IMR-90 (cell line): ENCODE measurements at regions not wholly inside any gene's neighbourhood (a gene's known extent, or its start where the extent isn't known, plus 50 kb on each side); places are given as distances from the start of the nearest gene placed in this dataset.

Source experiments
- ATAC-seq: fragments of 200-7000 bp; cut with Tn5 transposase; 2 replicates; pipeline ENCODE4 v1.9.1; 2020; ENCODE audit warnings: low read depth, mild to moderate bottlenecking, moderate library complexity
- BruUV-seq: library from RNA; stranded (reverse); fragments of 400-500 nt; replicated peaks from 2 replicates; lab custom pipeline; 2021; lab: Mats Ljungman, UMichigan
- CTCF ChIA-PET: fragments of 300-600 bp; formaldehyde crosslinking; extraction: SDS; loops from one replicate; lab custom pipeline; 2021; ENCODE audit warnings: antibody characterized with exemption; lab: Yijun Ruan, JAX
- POLR2A ChIA-PET: fragments of 300-600 bp; sonication (Branson Sonifier 250); formaldehyde crosslinking; loops from one replicate; lab custom pipeline; 2022; ENCODE audit warnings: antibody characterized with exemption; ENCODE audit not compliant: unreplicated experiment; lab: Charles Lee
- DNase-seq: peaks from one replicate; pipeline ENCODE4 v3.0.0; 2013
- H2AFZ ChIP-seq: replicated peaks from 2 replicates; pipeline ENCODE3; 2013; ENCODE audit warnings: low read length, mild to moderate bottlenecking; ENCODE audit not compliant: poor library complexity
- H2AK5ac ChIP-seq: 2 replicates; pipeline ENCODE4 v1.6.1; 2013; ENCODE audit warnings: low read depth, low read length, inconsistent platforms
- H2AK9ac ChIP-seq: replicated peaks from 2 replicates; pipeline ENCODE3; 2013; ENCODE audit warnings: mild to moderate bottlenecking, low read depth, low read length, moderate library complexity; ENCODE audit not compliant: poor library complexity
- H2BK120ac ChIP-seq: 2 replicates; pipeline ENCODE4 v1.6.1; 2013; ENCODE audit warnings: low read depth, low read length, inconsistent platforms
- H2BK15ac ChIP-seq: 3 replicates; pipeline ENCODE4 v1.6.1; 2013; ENCODE audit warnings: low read depth, low read length, inconsistent platforms
- H2BK20ac ChIP-seq: 2 replicates; pipeline ENCODE4 v1.6.1; 2013; ENCODE audit warnings: low read depth, mild to moderate bottlenecking, inconsistent platforms, low read length, moderate library complexity
- H2BK5ac ChIP-seq: 2 replicates; pipeline ENCODE4 v1.6.1; 2013; ENCODE audit warnings: mild to moderate bottlenecking, low read depth, low read length, inconsistent platforms; ENCODE audit not compliant: poor library complexity, severe bottlenecking
- H3K14ac ChIP-seq: replicated peaks from 2 replicates; pipeline ENCODE4 v1.6.1; 2013; ENCODE audit warnings: low read depth, low read length, inconsistent platforms
- H3K18ac ChIP-seq: 2 replicates; pipeline ENCODE4 v1.6.1; 2013; ENCODE audit warnings: low read depth, low read length, control low read depth
- H3K23ac ChIP-seq: 2 replicates; pipeline ENCODE4 v1.6.1; 2013; ENCODE audit warnings: low read depth, low read length, inconsistent platforms
- H3K27ac ChIP-seq: 2 replicates; pipeline ENCODE4 v1.5.1; 2013; ENCODE audit warnings: mild to moderate bottlenecking, control low read depth, low read length; ENCODE audit not compliant: insufficient read depth
- H3K27me3 ChIP-seq: 2 replicates; pipeline ENCODE4 v1.6.1; 2013; ENCODE audit warnings: low read length; ENCODE audit not compliant: control insufficient read depth, insufficient read depth
- H3K36me3 ChIP-seq: 2 replicates; pipeline ENCODE4 v1.6.1; 2013; ENCODE audit warnings: low read length, mixed read lengths; ENCODE audit not compliant: control insufficient read depth, insufficient read depth
- H3K4ac ChIP-seq: 2 replicates; pipeline ENCODE4 v1.6.1; 2013; ENCODE audit warnings: low read depth, low read length, inconsistent platforms
- H3K4me1 ChIP-seq: 2 replicates; pipeline ENCODE4 v1.6.1; 2013; ENCODE audit warnings: low read length, mixed read lengths; ENCODE audit not compliant: control insufficient read depth, insufficient read depth
- H3K4me2 ChIP-seq: 2 replicates; pipeline ENCODE4 v1.6.1; 2013; ENCODE audit warnings: low read depth, mild to moderate bottlenecking, control low read depth, low read length, moderate library complexity
- H3K4me3 ChIP-seq: 2 replicates; pipeline ENCODE4 v1.5.1; 2013; ENCODE audit warnings: low read depth, mild to moderate bottlenecking, control low read depth, low read length, moderate library complexity; ENCODE audit not compliant: insufficient read depth
- H3K56ac ChIP-seq: 2 replicates; pipeline ENCODE4 v1.6.1; 2013; ENCODE audit warnings: low read length, inconsistent platforms; ENCODE audit not compliant: insufficient read depth; ENCODE audit errors: extremely low read depth
- H3K79me1 ChIP-seq, 2 experiments: 2 replicates each; pipeline ENCODE4 v1.6.1; 2013; ENCODE audit warnings: low read length in 2 of 2, inconsistent platforms in 1 of 2, low read depth in 1 of 2
- H3K9ac ChIP-seq: 2 replicates; pipeline ENCODE4 v1.6.1; 2013; ENCODE audit warnings: low read depth, low read length, control low read depth
- H3K9me1 ChIP-seq: 2 replicates; pipeline ENCODE4 v1.6.1; 2013; ENCODE audit warnings: low read length, inconsistent platforms; ENCODE audit not compliant: insufficient read depth
- H3K9me3 ChIP-seq: 2 replicates; pipeline ENCODE4 v1.6.1; 2013; ENCODE audit warnings: low read length; ENCODE audit not compliant: control insufficient read depth, insufficient read depth
- H4K20me1 ChIP-seq: 2 replicates; pipeline ENCODE4 v1.6.1; 2013; ENCODE audit warnings: low read length, inconsistent platforms; ENCODE audit not compliant: insufficient read depth
- H4K5ac ChIP-seq: 2 replicates; pipeline ENCODE4 v1.6.1; 2013; ENCODE audit warnings: mild to moderate bottlenecking, low read depth, low read length, control low read depth
- H4K8ac ChIP-seq, 2 experiments: 2 replicates each; pipeline ENCODE4 v1.6.1; 2013; ENCODE audit warnings: low read depth in 2 of 2, low read length in 2 of 2, control low read depth in 1 of 2, inconsistent platforms in 1 of 2
- H4K91ac ChIP-seq: 2 replicates; pipeline ENCODE4 v1.6.1; 2013; ENCODE audit warnings: low read depth, low read length, inconsistent platforms; ENCODE audit not compliant: insufficient read depth
- ELK1 ChIP-seq: fragments of 150-350 bp; IDR thresholded peaks from 2 replicates; pipeline ENCODE4 v1.6.1; 2016; ENCODE audit warnings: low read depth, mild to moderate bottlenecking, low read length, moderate library complexity, borderline replicate concordance
- MAFK ChIP-seq: IDR thresholded peaks from 2 replicates; pipeline ENCODE4 v1.6.1; 2012; ENCODE audit warnings: low read depth, low read length, improper control_type of control experiment
- MAZ ChIP-seq: IDR thresholded peaks from 2 replicates; pipeline ENCODE4 v1.6.1; 2012; ENCODE audit warnings: low read depth, mild to moderate bottlenecking, low read length, improper control_type of control experiment, moderate library complexity, borderline replicate concordance
- MXI1 ChIP-seq: IDR thresholded peaks from 2 replicates; pipeline ENCODE4 v1.6.1; 2012; ENCODE audit warnings: low read depth, mild to moderate bottlenecking, low read length, moderate library complexity, borderline replicate concordance
- NFE2L2 ChIP-seq: fragments of 150-350 bp; IDR thresholded peaks from 2 replicates; pipeline ENCODE4 v1.6.1; 2016; ENCODE audit warnings: low read depth, mild to moderate bottlenecking, low read length
- WGBS, 2 experiments: methylation state at CpG; one replicate each; pipeline versions ENCODE4 v1.1.5 to v1.1.7; 2013; ENCODE audit warnings: missing lambda C conversion rate in 2 of 2; ENCODE audit not compliant: insufficient read length in 1 of 2; ENCODE audit errors: extremely low coverage in 2 of 2; 5-methylcytosine and 5-hydroxymethylcytosine counted together
- dilution Hi-C: fragments of 300-500 bp; cut with HindIII; formaldehyde crosslinking; loops from one replicate; pipeline ENCODE4 v1.14.3; 2018; ENCODE audit warnings: low sequenced_read_pairs; ENCODE audit not compliant: unreplicated experiment
- in situ Hi-C: fragments of 300-500 bp; cut with MboI; formaldehyde crosslinking; loops from 3 replicates; pipeline ENCODE4 v1.14.3; 2019; ENCODE audit warnings: low sequenced_read_pairs, inconsistent platforms, mixed read lengths
- intact Hi-C: fragments of 100-400 bp; cut with micrococcal nuclease; formaldehyde crosslinking; loops from 2 replicates; pipeline ENCODE4 v1.10.0; 2022

- no peak for TF ChIP-seq NFE2L2
Observed at GRCh38 chr4:123587983-123588494, 191.4 kb downstream of the SPRY1 start (continued).

GRCh38 chr4:123588631-123589241 is 192.1 kb downstream of the SPRY1 start:
- Histone ChIP-seq H3K27me3 (no peaks in the 10 kb centered on the region), H3K4me3 (no peak overlapping the region), H4K5ac (peak overlapping the region; percentile 86), H3K27ac (peak overlapping the region; percentile 92; the same call in 1 of the 2 replicates), H4K91ac (no peak overlapping the region), H3K9ac (no peak overlapping the region), H3K79me1 (no peaks in the 10 kb centered on the region), H2BK15ac (peak overlapping the region; percentile 36; the same call in 2 of the 3 replicates), H2AK9ac (no peak overlapping the region), H3K18ac (peak overlapping the region; percentile 94), H3K4ac (peak overlapping the region; percentile 75), H3K14ac (peak overlapping the region; percentile 49), H2BK5ac (peak overlapping the region; percentile 38), H2AFZ (no peak overlapping the region), H3K4me1 (peaks cover 9% of the 10 kb centered on the region), H4K8ac (peak overlapping the region; percentile 9 to 33; a peak in 1 of 4 replicates), H2BK20ac (peak overlapping the region; percentile 78), H3K9me1 (peaks cover 6% of the 10 kb centered on the region), H3K23ac (peak overlapping the region; percentile 36; the same call in 1 of the 2 replicates), H4K20me1 (no peaks in the 10 kb centered on the region), H3K4me2 (peak overlapping the region; percentile 25; the same call in 1 of the 2 replicates), H3K9me3 (no peaks in the 10 kb centered on the region), H2AK5ac (peak overlapping the region; percentile 29; the same call in 1 of the 2 replicates), H3K56ac (peak overlapping the region; percentile 42; the same call in 1 of the 2 replicates), H3K36me3 (no peaks in the 10 kb centered on the region), H2BK120ac (peak overlapping the region; percentile 82)
- CTCF ChIA-PET: interaction anchor here (0.6 to 1.1 kb wide), 2 partner anchors 13 to 909 kb away, joined by 3 read pairs; no protein-coding TSS in a partner anchor
- intact Hi-C loops (no loop called here), dilution Hi-C loops (no loop called here), in situ Hi-C loops (no loop called here)
- WGBS, 2 experiments: no CpG with 5 or more reads among the region's 8 CpGs
- TF ChIP-seq MXI1: no peak
- TF ChIP-seq MAZ: no peak
- no peak for TF ChIP-seq MAFK
- TF ChIP-seq ELK1: no peak
- ATAC-seq: no peak
- POLR2A ChIA-PET: interaction anchor here (0.7 kb wide), 1 partner anchor 9 kb away, joined by 3 read pairs; no protein-coding TSS in a partner anchor
- peak; percentile 60 for DNase-seq
- BruUV-seq: no TSS peak
